Panc1 (cell line): ENCODE measurements at regions not wholly inside any gene's neighbourhood (a gene's known extent, or its start where the extent isn't known, plus 50 kb on each side); places are given as distances from the start of the nearest gene placed in this dataset.

Experiments used
- ATAC-seq: fragments of 200-7000 bp; cut with Tn5 transposase; 2 replicates; pipeline ENCODE4 v1.9.1; 2020; ENCODE audit warnings: mild to moderate bottlenecking, moderate library complexity
- BruUV-seq: library from RNA; stranded (reverse); fragments of 400-500 nt; replicated peaks from 2 replicates; lab custom pipeline; 2021; lab: Mats Ljungman, UMichigan
- CTCF ChIA-PET: fragments of 300-600 bp; sonication (Branson Sonifier 250); formaldehyde crosslinking; loops from one replicate; lab custom pipeline; 2022; ENCODE audit warnings: antibody characterized with exemption; lab: Charles Lee
- POLR2A ChIA-PET: fragments of 300-600 bp; sonication (Branson Sonifier 250); formaldehyde crosslinking; loops from one replicate; lab custom pipeline; 2022; ENCODE audit warnings: antibody characterized with exemption; lab: Charles Lee
- DNase-seq: peaks from one replicate; pipeline ENCODE4 v3.0.0-alpha.2; 2010; ENCODE audit warnings: low read depth, low spot score
- H3K27ac ChIP-seq: 2 replicates; pipeline ENCODE4 v1.5.1; 2011; ENCODE audit warnings: mild to moderate bottlenecking, low read length, inconsistent platforms
- H3K27me3 ChIP-seq: fragments of 200-500 bp; sonication (Bioruptor generic); 2 replicates; pipeline ENCODE4 v1.6.0; 2014; ENCODE audit warnings: low read length, inconsistent platforms; ENCODE audit not compliant: control insufficient read depth, insufficient read depth
- H3K36me3 ChIP-seq: fragments of 200-500 bp; sonication (Bioruptor generic); 2 replicates; pipeline ENCODE4 v1.5.1; 2014; ENCODE audit warnings: inconsistent platforms, mild to moderate bottlenecking, low read length, moderate library complexity; ENCODE audit not compliant: control insufficient read depth, insufficient read depth
- H3K4me1 ChIP-seq: 2 replicates; pipeline ENCODE4 v1.5.1; 2011; ENCODE audit warnings: inconsistent platforms, mild to moderate bottlenecking, low read length, moderate library complexity; ENCODE audit not compliant: control insufficient read depth, insufficient read depth
- H3K4me3 ChIP-seq, 2 experiments: 2 replicates each; pipeline ENCODE4 v1.5.1; 2011 to 2012; ENCODE audit warnings: low read depth in 2 of 2, low read length in 2 of 2, mild to moderate bottlenecking in 2 of 2, inconsistent platforms in 1 of 2, moderate library complexity in 1 of 2
- H3K9me3 ChIP-seq: fragments of 200-500 bp; sonication (Bioruptor generic); 2 replicates; pipeline ENCODE4 v1.5.1; 2014; ENCODE audit warnings: low read depth, mild to moderate bottlenecking, inconsistent platforms, low read length, moderate library complexity; ENCODE audit not compliant: control insufficient read depth, insufficient read depth
- POLR2AphosphoS5 ChIP-seq: IDR thresholded peaks from 2 replicates; pipeline ENCODE4 v1.6.1; 2012; ENCODE audit warnings: mild to moderate bottlenecking, low read depth, low read length, moderate library complexity
- SIN3A ChIP-seq: IDR thresholded peaks from 2 replicates; pipeline ENCODE4 v1.6.1; 2012; ENCODE audit warnings: low read depth, mild to moderate bottlenecking, low read length, moderate library complexity, borderline replicate concordance; ENCODE audit not compliant: insufficient read depth
- TCF7L2 ChIP-seq: IDR thresholded peaks from 2 replicates; pipeline ENCODE4 v1.6.1; 2011; ENCODE audit warnings: mild to moderate bottlenecking, low read depth, low read length, inconsistent platforms
- in situ Hi-C: cut with HindIII; loops from 2 replicates; pipeline ENCODE4 v1.10.0; 2016; ENCODE audit warnings: low sequenced_read_pairs, low pct_unique_long_range_greater_than_20kb
- intact Hi-C: fragments of 100-400 bp; cut with micrococcal nuclease; formaldehyde crosslinking; loops from one replicate; pipeline ENCODE4 v1.10.0; 2022; ENCODE audit not compliant: unreplicated experiment
- TF ChIP-seq, protein P1 (sequence below), 2 experiments: IDR thresholded peaks; 2 replicates each; pipeline ENCODE4 v1.6.1; 2011 to 2012; ENCODE audit warnings: low read depth in 2 of 2, control low read depth in 1 of 2, low read length in 1 of 2, mild to moderate bottlenecking in 1 of 2, moderate library complexity in 1 of 2; ENCODE audit not compliant: insufficient read depth in 1 of 2
- TF ChIP-seq, protein P2 (sequence below): fragments of 450-650 bp; IDR thresholded peaks from 2 replicates; pipeline ENCODE4 v1.5.1; 2017; ENCODE audit warnings: mild to moderate bottlenecking

- H3K4me3 ChIP-seq = no peak overlapping the region
- TF ChIP-seq POLR2AphosphoS5 (no peak), SIN3A (no peak), TCF7L2 (no peak)
- TF ChIP-seq, protein P1, sequence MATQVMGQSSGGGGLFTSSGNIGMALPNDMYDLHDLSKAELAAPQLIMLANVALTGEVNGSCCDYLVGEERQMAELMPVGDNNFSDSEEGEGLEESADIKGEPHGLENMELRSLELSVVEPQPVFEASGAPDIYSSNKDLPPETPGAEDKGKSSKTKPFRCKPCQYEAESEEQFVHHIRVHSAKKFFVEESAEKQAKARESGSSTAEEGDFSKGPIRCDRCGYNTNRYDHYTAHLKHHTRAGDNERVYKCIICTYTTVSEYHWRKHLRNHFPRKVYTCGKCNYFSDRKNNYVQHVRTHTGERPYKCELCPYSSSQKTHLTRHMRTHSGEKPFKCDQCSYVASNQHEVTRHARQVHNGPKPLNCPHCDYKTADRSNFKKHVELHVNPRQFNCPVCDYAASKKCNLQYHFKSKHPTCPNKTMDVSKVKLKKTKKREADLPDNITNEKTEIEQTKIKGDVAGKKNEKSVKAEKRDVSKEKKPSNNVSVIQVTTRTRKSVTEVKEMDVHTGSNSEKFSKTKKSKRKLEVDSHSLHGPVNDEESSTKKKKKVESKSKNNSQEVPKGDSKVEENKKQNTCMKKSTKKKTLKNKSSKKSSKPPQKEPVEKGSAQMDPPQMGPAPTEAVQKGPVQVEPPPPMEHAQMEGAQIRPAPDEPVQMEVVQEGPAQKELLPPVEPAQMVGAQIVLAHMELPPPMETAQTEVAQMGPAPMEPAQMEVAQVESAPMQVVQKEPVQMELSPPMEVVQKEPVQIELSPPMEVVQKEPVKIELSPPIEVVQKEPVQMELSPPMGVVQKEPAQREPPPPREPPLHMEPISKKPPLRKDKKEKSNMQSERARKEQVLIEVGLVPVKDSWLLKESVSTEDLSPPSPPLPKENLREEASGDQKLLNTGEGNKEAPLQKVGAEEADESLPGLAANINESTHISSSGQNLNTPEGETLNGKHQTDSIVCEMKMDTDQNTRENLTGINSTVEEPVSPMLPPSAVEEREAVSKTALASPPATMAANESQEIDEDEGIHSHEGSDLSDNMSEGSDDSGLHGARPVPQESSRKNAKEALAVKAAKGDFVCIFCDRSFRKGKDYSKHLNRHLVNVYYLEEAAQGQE (IDR thresholded peaks at IDR 0.05; ENCODE audit: insufficient read depth in 1 of 2, low read depth in 2 of 2, low read length in 1 of 2) = no peak
- TF ChIP-seq, protein P2, sequence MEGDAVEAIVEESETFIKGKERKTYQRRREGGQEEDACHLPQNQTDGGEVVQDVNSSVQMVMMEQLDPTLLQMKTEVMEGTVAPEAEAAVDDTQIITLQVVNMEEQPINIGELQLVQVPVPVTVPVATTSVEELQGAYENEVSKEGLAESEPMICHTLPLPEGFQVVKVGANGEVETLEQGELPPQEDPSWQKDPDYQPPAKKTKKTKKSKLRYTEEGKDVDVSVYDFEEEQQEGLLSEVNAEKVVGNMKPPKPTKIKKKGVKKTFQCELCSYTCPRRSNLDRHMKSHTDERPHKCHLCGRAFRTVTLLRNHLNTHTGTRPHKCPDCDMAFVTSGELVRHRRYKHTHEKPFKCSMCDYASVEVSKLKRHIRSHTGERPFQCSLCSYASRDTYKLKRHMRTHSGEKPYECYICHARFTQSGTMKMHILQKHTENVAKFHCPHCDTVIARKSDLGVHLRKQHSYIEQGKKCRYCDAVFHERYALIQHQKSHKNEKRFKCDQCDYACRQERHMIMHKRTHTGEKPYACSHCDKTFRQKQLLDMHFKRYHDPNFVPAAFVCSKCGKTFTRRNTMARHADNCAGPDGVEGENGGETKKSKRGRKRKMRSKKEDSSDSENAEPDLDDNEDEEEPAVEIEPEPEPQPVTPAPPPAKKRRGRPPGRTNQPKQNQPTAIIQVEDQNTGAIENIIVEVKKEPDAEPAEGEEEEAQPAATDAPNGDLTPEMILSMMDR = no peak
Measured at GRCh38 chr15:29920515-29920914, 98.2 kb upstream of the TJP1 start.

GRCh38 chr15:29919380-29919881 is 97.2 kb upstream of the TJP1 start:
- TF ChIP-seq POLR2AphosphoS5 (no peak), SIN3A (no peak), TCF7L2 (no peak)
- TF ChIP-seq, protein P2 = no peak
- TF ChIP-seq, protein P1 (IDR thresholded peaks at IDR 0.05; ENCODE audit: insufficient read depth in 1 of 2, low read depth in 2 of 2, low read length in 1 of 2) = no peak
- ATAC-seq (no peak), DNase-seq (no peak)
- intact Hi-C loops = no loop called here
- no TSS peak for BruUV-seq
- Histone ChIP-seq H3K4me3 (no peak overlapping the region), H3K4me1 (peaks cover 2% of the 10 kb centered on the region; the same call in 1 of the 2 replicates), H3K27me3 (no peaks in the 10 kb centered on the region), H3K36me3 (no peaks in the 10 kb centered on the region), H3K9me3 (no peaks in the 10 kb centered on the region), H3K27ac (no peak overlapping the region)
- ChIA-PET POLR2A (no interaction called here), CTCF (no interaction called here)
- in situ Hi-C loops = no loop called here

More at GRCh38 chr15:29920515-29920914, 98.2 kb upstream of the TJP1 start:
- ChIA-PET POLR2A (no interaction called here), CTCF (no interaction called here)
- BruUV-seq = no TSS peak
- no peaks in the 10 kb centered on the region for H3K36me3 ChIP-seq
- no peak for ATAC-seq
- intact Hi-C loops = loop anchor here (10.0 kb wide), 1 partner anchor 256 kb away; no protein-coding TSS in a partner anchor
- in situ Hi-C loops = no loop called here
- H3K9me3 ChIP-seq = no peaks in the 10 kb centered on the region
- H3K27ac ChIP-seq = no peak overlapping the region
- DNase-seq = no peak
- H3K27me3 ChIP-seq = no peaks in the 10 kb centered on the region
- peaks cover 7% of the 10 kb centered on the region; the same call in 1 of the 2 replicates for H3K4me1 ChIP-seq
